ENCODE measurements at regions not wholly inside any gene's neighbourhood (a gene's known extent, or its start where the extent isn't known, plus 50 kb on each side); places are given as distances from the start of the nearest gene placed in this dataset.
A peak's percentile ranks its signal among the peaks of the same experiment; 100 is the strongest.

- TF ChIP-seq ARID4B (CRISPR knock-in tag; IDR thresholded peaks at IDR 0.05; ENCODE audit: borderline replicate concordance) (no peak), TCF7 (CRISPR knock-in tag; IDR thresholded peaks at IDR 0.05; ENCODE audit: low read depth) (no peak)
These were observed 127.4 kb downstream of the TBXT start (continued) for GRCh38 chr6:166040292-166040691.

- Mint-ChIP-seq H3K9me3 (peaks cover 39% of the 10 kb centered on the region), H3K4me1 (peaks cover 29% of the 10 kb centered on the region), H3K36me3 (peaks cover 18% of the 10 kb centered on the region), H3K27ac (no peak overlapping the region), H3K27me3 (ENCODE audit: low read depth) (peaks cover 4% of the 10 kb centered on the region; the same call in 1 of the 2 replicates), H3K4me3 (no peak overlapping the region)
- no peak for DNase-seq (ENCODE audit: low spot score)
- POLR2A ChIA-PET, result no interaction called here
- TF ChIP-seq, protein P1, sequence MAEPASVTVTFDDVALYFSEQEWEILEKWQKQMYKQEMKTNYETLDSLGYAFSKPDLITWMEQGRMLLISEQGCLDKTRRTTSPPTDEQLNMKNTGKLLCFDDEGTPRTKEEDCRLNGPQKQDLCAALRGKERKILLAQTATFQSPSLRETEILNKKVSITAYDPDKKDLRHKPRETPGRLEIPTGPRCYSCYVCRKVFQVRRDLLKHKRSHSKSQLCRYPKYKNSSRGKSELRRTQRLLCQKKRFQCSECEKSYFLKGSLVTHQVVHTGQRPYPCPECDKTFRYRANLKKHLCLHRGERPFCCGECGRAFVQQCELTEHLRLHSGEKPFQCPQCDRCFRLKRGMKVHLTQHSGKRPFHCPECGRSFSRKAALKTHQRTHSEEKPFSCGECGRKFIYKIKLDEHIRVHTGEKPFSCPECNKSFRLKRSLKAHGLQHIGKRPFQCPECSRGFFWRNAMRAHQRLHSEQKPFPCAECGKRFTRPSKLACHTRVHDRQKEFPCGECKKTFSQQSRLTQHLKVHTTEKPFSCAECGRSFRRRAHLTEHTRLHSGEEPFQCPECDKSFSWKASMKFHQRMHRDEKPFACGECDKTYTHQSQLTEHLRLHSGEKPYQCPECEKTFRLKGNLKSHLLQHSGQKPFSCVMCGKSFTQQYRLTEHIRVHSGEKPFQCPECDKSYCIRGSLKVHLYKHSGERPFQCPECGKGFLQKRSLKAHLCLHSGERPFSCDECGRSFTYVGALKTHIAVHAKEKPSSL (CRISPR knock-in tag; conservative IDR thresholded peaks at IDR 0.05), result no peak
- no peak for TF ChIP-seq JUN (CRISPR knock-in tag; IDR thresholded peaks at IDR 0.05)
- no peak for TF ChIP-seq ZNF219 (CRISPR knock-in tag; IDR thresholded peaks at IDR 0.05; ENCODE audit: borderline replicate concordance)
- no peak for TF ChIP-seq ZNF281 (CRISPR knock-in tag; IDR thresholded peaks at IDR 0.05)
- TF ChIP-seq NR1H2 (CRISPR knock-in tag; IDR thresholded peaks at IDR 0.05), result no peak
- no peak for ATAC-seq
- CTCF ChIA-PET, result no interaction called here
These were observed 131.1 kb downstream of the TBXT start for GRCh38 chr6:166036316-166037095.

- ChIA-PET CTCF (interaction anchor here (0.6 to 2.4 kb wide), 10 partner anchors 12 to 338 kb away, joined by 3 to 23 read pairs (median 4); no protein-coding TSS in a partner anchor), POLR2A (no interaction called here)
- peaks cover 4% of the 10 kb centered on the region for H3K36me3 Mint-ChIP-seq
- H3K9me3 Mint-ChIP-seq, result peaks cover 24% of the 10 kb centered on the region
- no peak overlapping the region for H3K27ac Mint-ChIP-seq
- H3K4me3 Mint-ChIP-seq, result no peak overlapping the region
- ATAC-seq (peak; percentile 98), DNase-seq (ENCODE audit: low spot score) (peak; percentile 42)
- H3K27me3 Mint-ChIP-seq (ENCODE audit: low read depth), result peaks cover 3% of the 10 kb centered on the region; the same call in 1 of the 2 replicates
- TF ChIP-seq FOXP4 (CRISPR knock-in tag; IDR thresholded peaks at IDR 0.05), result no peak
- TF ChIP-seq CREM (CRISPR knock-in tag; IDR thresholded peaks at IDR 0.05), result 0 out of 2 replicates have a peak, but pooled peaks have one; percentile 27
- peaks cover 12% of the 10 kb centered on the region for H3K4me1 Mint-ChIP-seq
These were observed 135.1 kb downstream of the TBXT start for GRCh38 chr6:166032366-166033200.
